ENCODE measurements at regions not wholly inside any gene's neighbourhood (a gene's known extent, or its start where the extent isn't known, plus 50 kb on each side); places are given as distances from the start of the nearest gene placed in this dataset.
"Not testable (repeated sequence)": the region's sequence is repeated elsewhere in the genome, so short reads cannot be mapped to it uniquely, and the experiment has no call there.

GRCh38 chr9:42286145-42286845 is 102.8 kb downstream of the SPATA31A6 start:
- not testable (repeated sequence) for TF ChIP-seq CTCF (conservative IDR thresholded peaks at IDR 0.05); EZH2 (IDR thresholded peaks at IDR 0.05; ENCODE audit: low read depth)

Data from PC-9 (cell line).